ENCODE measurements at regions not wholly inside any gene's neighbourhood (a gene's known extent, or its start where the extent isn't known, plus 50 kb on each side); places are given as distances from the start of the nearest gene placed in this dataset.

DNA sequence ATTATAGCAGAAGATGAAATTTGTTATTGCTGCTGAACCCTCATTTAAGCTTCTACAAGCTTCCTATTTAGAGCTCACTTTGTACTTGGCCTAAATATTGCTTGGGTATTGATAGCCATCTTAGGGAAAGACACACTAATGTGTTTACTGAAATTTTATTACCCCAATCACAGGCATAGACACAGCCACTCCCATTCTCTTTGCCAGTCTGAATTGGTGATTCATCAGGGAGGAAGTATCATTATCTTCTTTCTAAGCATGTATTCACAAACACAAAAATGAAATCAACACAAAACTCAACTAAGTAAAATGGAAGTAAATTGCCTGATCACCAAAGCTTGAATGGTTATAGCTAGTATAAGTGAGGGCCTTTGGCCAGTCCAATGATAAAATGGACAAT, 666.3 kb downstream of the TSN start:
- TF ChIP-seq CTCF (conservative IDR thresholded peaks at IDR 0.05), result no peak
- peaks cover 5% of the 10 kb centered on the region for H3K4me1 Mint-ChIP-seq
- H3K36me3 Mint-ChIP-seq (ENCODE audit: low read depth), result no peaks in the 10 kb centered on the region
- no peak overlapping the region for H3K27ac Mint-ChIP-seq (ENCODE audit: unreplicated experiment)
- DNase-seq (ENCODE audit: low read depth, low spot score), result no peak
- H3K27me3 Mint-ChIP-seq (ENCODE audit: low read depth), result no peaks in the 10 kb centered on the region
- no peak overlapping the region for H3K4me3 Mint-ChIP-seq
- peaks cover 3% of the 10 kb centered on the region for H3K9me3 Mint-ChIP-seq

DNA sequence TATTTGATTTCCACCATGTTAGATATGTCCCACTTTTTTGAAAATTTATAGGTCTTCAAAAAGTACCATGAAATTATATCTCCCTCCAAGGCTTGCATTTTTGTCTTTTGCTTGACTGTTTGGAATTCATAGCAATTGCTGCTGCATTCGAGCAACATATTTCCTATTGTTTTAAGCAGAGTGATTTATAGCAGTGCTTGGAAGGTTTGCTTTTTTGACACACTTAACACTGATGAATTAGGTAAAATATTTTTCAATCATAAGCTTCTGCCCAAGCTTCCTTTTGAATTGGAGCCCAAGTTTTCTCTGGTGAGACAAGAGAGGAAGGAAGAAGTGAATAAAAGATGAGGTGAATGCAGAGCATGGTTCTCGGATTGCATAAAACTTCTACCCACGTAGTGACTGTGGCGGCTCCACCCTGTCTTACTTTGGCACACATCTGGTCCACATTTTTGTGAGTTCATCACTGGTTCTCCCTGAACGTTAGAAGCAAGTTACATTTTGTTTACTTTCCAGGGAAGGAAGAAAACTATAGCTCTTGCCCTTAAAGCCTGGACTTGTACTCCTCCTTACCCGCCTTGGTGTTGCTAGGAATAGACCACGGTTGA, 667.0 kb downstream of the TSN start:
- H3K36me3 Mint-ChIP-seq (ENCODE audit: low read depth), result no peaks in the 10 kb centered on the region

GRCh38 chr2:122423934-122424333, 668.5 kb downstream of the TSN start:
- H3K4me3 Mint-ChIP-seq, result no peak overlapping the region
- TF ChIP-seq CTCF (conservative IDR thresholded peaks at IDR 0.05), result no peak
- no peak for DNase-seq (ENCODE audit: low read depth, low spot score)
- H3K9me3 Mint-ChIP-seq, result peaks cover 3% of the 10 kb centered on the region
- H3K27me3 Mint-ChIP-seq (ENCODE audit: low read depth), result no peaks in the 10 kb centered on the region
- peaks cover 5% of the 10 kb centered on the region for H3K4me1 Mint-ChIP-seq
- H3K36me3 Mint-ChIP-seq (ENCODE audit: low read depth), result no peaks in the 10 kb centered on the region
- no peak overlapping the region for H3K27ac Mint-ChIP-seq (ENCODE audit: unreplicated experiment)

More for the DNA sequence above, 667.0 kb downstream of the TSN start:
- Mint-ChIP-seq H3K27ac (ENCODE audit: unreplicated experiment) (no peak overlapping the region), H3K9me3 (peaks cover 3% of the 10 kb centered on the region), H3K27me3 (ENCODE audit: low read depth) (no peaks in the 10 kb centered on the region), H3K4me1 (peaks cover 5% of the 10 kb centered on the region), H3K4me3 (no peak overlapping the region)
- TF ChIP-seq CTCF (conservative IDR thresholded peaks at IDR 0.05), result no peak
- no peak for DNase-seq (ENCODE audit: low read depth, low spot score)

GRCh38 chr2:122433123-122433754, 677.8 kb downstream of the TSN start:
- Mint-ChIP-seq H3K27me3 (ENCODE audit: low read depth) (no peaks in the 10 kb centered on the region), H3K4me3 (no peak overlapping the region), H3K9me3 (peaks cover 4% of the 10 kb centered on the region), H3K27ac (ENCODE audit: unreplicated experiment) (no peak overlapping the region), H3K36me3 (ENCODE audit: low read depth) (no peaks in the 10 kb centered on the region), H3K4me1 (no peaks in the 10 kb centered on the region)
- TF ChIP-seq CTCF (conservative IDR thresholded peaks at IDR 0.05), result no peak
- DNase-seq (ENCODE audit: low read depth, low spot score), result no peak

DNA sequence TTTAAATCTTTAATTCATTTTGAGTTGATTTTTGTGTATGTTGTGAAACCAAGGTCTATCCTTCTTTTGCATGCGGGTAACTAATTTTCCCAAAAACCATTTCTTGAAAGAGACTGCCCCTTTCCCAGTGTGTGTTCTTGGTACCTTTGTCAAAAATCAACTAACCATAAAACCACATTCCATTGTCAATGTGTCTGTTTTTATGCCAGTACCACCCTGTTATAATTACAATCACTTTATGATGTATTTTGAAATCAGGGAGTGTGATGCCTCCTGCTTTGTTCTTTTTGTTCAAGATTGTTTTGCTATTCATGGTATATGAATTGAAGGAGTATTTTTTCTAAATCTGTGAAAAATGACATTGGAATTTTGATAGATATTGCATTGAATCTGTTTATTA, 689.6 kb downstream of the TSN start:
- no peak overlapping the region for H3K27ac Mint-ChIP-seq (ENCODE audit: unreplicated experiment)
- H3K9me3 Mint-ChIP-seq, result peaks cover 10% of the 10 kb centered on the region
- H3K36me3 Mint-ChIP-seq (ENCODE audit: low read depth), result peaks cover 6% of the 10 kb centered on the region
- H3K27me3 Mint-ChIP-seq (ENCODE audit: low read depth), result no peaks in the 10 kb centered on the region
- TF ChIP-seq CTCF (conservative IDR thresholded peaks at IDR 0.05), result no peak
- no peaks in the 10 kb centered on the region for H3K4me1 Mint-ChIP-seq
- no peak overlapping the region for H3K4me3 Mint-ChIP-seq
- no peak for DNase-seq (ENCODE audit: low read depth, low spot score)

Data from neural crest cell (in vitro differentiated cells).